OCI-LY7 (cell line): ENCODE measurements at regions not wholly inside any gene's neighbourhood (a gene's known extent, or its start where the extent isn't known, plus 50 kb on each side); places are given as distances from the start of the nearest gene placed in this dataset.

ENCODE experiments used
- CTCF ChIP-seq: fragments of 200-600 bp; sonication (generic); conservative IDR thresholded peaks from 2 replicates; pipeline ENCODE4 v1.5.1; 2014; ENCODE audit warnings: mild to moderate bottlenecking, antibody characterized with exemption, low read length, moderate library complexity, mixed read lengths
- EZH2phosphoT487 ChIP-seq: fragments of 200-600 bp; sonication (generic); IDR thresholded peaks from 2 replicates; pipeline ENCODE4 v1.6.1; 2018; ENCODE audit warnings: low read depth, borderline replicate concordance, mild to moderate bottlenecking, mixed run types, antibody characterized with exemption, low read length, moderate library complexity, mixed read lengths

- TF ChIP-seq EZH2phosphoT487 (no peak), CTCF (no peak)
Measured at GRCh38 chr9:135198144-135198543, 110.7 kb downstream of the OLFM1 start.
